GM11168 (cell line): ENCODE measurements at regions not wholly inside any gene's neighbourhood (a gene's known extent, or its start where the extent isn't known, plus 50 kb on each side); places are given as distances from the start of the nearest gene placed in this dataset.
"Not testable (repeated sequence)": the region's sequence is repeated elsewhere in the genome, so short reads cannot be mapped to it uniquely, and the experiment has no call there.

Experiments used
- in situ Hi-C: fragments of 300-500 bp; cut with MboI; formaldehyde crosslinking; loops from one replicate; pipeline ENCODE4 v1.12.0; 2022; ENCODE audit warnings: low sequenced_read_pairs; ENCODE audit not compliant: unreplicated experiment

DNA sequence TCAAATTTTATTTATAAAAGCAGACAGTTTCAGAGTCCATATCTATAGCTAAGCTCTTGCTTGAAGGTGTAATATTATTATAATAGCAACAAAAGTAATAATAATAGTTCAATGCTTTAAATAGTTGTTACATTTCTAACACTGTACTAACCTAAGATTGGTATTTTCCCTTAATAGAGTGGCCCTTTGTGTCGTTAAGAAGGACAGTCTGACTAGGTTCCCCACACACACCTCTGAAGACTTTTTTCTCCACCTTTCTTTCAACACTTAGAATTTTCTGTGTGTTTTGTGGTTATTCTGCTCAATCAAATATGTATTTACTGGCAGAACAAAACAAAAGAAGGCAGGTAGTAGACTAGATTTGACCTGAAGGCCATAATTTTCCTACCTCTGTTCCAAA lies 223.2 kb upstream of the ACO1 start:
- in situ Hi-C loops, result no loop called here

DNA sequence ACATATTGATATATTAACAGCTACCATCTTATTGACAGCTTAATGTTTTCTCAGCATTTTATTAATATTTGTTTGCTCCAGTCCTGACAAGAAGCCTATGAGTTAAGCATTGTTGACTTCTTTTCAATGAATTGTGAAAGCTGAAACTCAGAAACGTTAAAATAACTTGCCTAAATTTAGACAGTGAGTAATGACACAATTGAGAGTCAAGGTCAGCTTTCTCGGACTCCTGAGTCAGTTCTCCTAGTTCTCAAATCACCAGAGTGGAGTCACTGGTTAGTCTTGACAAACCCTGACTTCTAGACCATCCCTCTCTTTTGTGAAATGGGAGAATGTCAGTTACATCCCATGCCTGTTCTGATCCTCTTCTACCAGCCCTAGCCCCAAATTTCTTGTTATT lies 222.7 kb upstream of the ACO1 start:
- in situ Hi-C loops, result no loop called here

DNA sequence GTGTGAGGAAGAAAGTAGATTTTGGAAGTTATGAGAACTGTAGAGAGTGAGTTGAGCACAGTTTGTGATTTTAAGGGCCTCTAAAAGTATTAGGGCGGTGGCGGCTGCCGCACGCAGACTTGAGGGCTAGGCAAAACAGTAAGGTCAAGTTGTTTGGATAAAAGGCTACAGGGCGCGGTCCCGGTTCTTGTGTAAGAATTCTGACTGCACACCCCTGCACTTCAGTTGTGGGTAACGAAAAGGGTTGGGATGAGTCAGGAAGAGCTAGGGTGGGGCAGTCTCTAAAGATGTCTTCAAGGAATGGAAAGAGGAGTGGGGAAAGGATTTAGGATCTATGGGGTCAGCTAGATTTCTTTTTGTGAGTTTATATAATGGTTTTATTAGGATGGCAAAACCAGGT lies 218.1 kb upstream of the ACO1 start:
- in situ Hi-C loops, result not testable (repeated sequence)

DNA sequence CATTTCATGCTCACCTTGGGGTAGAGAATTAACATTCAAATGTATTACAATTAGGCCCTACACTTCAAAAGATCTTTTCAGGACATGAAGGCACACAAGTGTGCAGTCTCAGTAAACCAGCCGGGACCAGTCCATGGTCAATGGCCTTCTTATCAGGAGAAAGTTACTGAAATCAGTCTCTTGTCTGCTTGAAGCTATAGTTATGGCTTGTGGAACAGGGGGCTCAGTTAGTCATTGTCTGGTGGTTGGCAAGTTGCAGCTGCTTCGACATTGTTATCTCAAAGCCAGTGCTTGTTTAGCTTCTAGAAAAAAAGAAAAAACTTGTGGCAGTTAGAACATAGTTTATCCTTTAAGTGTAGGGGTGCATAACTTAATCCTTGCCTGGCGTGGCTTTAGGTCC lies 213.1 kb upstream of the ACO1 start:
- in situ Hi-C loops, result no loop called here

DNA sequence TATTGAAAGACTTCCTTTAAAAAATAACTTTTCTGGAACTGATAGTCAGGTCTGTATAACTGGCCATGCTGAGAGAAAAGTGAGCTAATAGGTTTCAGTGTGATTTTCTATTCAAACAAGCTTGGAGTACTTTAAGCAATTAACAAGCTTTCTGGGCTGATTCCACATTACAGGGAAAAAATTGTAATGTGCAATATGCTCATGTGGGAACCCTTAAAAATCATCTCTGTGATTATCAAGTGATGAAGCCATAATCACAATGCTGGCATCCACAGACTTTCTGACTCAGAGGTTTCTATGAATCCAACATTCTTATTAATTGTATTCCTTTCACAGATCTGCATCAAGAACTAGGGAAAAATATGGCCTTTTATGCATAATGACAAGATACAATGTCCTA lies 212.2 kb upstream of the ACO1 start:
- in situ Hi-C loops, result no loop called here

DNA sequence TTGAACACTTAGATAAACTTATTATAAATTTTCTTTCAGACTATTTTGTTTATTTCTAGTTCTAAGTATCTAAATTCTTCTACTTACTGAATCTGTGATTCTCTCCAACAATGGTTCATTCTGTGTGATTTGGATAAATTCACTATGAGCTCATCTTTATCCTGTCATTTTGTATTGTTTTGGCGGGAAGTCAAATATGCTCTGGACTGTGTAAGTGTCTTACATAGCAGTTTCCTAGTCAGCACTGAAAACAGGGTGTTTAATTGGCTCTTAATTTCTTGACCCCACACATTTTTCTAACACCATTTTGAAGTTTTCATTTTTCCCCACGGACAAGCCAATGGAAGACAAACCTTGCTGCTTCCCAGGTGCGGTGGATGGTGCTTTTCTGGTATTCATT lies 207.0 kb upstream of the ACO1 start:
- in situ Hi-C loops, result no loop called here

DNA sequence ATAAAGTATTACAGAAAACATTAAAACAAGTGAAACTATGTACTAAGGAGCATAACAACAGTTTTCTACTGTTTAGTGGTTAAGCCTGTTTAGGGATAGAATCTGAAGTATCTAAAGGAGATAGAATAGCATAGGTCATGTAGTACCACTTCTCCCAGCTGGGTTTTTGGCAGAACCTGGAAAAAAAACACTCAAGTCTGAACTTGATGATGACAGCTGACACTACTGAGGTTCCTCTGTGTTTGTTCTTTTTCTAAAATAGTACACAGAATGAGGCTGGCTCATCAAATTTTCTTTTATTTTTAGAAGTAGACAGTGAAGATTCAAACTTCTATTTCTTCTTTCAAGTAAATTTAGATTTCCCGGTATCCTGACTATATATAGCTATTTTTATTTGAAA lies 203.8 kb upstream of the ACO1 start:
- in situ Hi-C loops, result no loop called here

DNA sequence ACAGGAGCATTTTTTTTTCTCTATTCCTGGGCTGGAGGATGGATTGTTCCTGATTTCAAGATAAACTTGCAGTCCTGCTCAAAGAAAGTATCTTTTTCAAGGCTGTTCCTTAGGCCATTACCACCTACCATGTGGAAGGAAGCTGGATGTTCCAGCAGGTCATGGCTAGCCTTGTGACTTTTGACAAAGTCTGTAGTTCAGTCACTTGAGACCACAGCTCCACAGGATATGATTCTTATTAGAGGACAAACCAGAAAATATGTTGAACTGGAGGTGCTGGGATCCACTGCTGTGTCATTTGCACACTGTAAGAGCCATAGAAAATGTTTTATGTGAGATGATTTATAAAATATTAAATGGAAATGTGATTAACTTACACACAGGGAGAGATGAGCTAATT lies 184.2 kb upstream of the ACO1 start:
- in situ Hi-C loops, result no loop called here

DNA sequence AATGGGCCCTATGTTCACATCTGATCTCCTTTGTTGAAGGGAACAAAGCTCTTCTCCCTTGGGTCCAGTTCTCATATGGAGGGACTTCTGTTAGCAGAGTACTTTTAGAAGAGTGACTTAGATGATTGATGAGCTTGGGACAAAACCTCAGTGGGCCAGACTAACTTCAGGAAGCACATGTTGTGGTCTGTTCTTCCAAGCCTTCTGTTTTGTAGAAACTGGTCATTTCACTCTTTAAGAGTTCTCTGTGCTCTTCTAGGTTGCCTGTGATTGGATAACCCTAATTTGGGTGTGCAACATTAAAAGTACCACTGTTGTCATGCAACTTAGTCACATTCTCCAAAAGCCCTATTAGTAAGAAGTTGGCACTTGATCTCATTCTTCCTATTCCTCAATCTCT lies 183.5 kb upstream of the ACO1 start:
- in situ Hi-C loops, result no loop called here

DNA sequence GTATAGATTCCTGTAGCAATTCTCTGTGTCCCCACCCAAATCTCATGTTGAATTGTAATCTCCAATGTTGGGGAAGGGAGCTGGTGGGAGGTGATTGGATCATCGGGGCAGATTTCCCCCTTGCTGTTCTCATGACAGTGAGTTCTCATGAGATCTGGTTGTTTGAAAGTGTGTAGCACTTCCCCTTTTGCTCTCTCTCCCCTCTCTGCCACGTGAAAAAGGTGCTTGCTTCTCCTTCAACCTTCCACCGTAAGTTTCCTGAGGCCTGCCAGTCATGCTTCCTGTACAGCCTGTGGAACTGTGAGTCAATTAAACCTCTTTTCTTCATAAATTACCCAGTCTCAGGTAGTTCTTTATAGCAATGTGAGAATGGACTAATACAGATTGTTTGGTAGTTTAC lies 175.3 kb upstream of the ACO1 start:
- in situ Hi-C loops, result not testable (repeated sequence)

DNA sequence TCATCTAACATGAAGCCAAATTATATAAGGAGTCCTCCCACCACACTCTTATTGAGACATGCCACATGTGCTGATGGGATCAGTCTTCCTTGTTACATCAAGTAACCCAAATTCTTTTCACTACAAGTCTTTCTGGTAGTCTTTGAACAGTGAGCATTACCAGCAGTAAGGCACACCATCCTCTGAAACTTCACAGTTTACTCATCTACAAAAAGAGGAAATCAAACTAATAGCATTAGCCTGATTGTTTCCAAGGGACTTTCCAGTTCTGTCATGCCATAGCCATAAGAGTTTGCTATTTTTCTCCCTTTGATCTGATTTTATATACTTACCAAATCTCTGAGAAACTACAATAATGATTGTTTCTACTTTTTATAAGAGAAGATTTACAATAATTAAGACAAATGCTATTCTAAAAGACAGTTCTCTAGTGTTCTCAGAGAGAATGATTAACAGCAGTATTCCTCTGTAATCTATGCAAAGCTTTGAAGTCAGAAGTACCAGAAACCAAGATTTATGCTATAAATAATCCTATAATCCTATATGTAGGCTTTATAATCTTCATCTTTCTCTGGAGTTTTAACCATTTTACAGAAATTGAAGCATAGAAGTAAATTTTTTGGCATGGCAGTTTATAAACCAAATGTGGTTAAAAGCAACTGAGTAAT lies 166.2 kb upstream of the ACO1 start:
- in situ Hi-C loops, result no loop called here

DNA sequence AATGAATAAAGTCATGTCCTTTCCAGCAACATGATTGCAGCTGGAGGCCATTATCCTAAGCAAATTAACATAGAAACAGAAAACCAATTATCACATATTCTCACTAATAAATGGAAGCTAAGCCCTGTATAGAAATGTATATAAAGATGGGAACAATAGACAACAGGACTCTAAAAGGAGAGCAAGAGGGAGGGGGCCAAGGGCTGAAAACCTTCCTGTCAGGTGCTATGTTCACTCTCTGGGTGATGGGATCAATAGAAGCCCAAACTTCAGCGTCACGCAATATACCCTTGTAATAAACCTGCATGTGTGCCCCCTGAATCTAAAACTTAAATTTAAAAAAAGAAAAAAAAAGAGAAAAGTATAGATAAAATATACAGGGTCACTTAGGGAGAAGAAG lies 163.7 kb upstream of the ACO1 start:
- in situ Hi-C loops, result no loop called here

DNA sequence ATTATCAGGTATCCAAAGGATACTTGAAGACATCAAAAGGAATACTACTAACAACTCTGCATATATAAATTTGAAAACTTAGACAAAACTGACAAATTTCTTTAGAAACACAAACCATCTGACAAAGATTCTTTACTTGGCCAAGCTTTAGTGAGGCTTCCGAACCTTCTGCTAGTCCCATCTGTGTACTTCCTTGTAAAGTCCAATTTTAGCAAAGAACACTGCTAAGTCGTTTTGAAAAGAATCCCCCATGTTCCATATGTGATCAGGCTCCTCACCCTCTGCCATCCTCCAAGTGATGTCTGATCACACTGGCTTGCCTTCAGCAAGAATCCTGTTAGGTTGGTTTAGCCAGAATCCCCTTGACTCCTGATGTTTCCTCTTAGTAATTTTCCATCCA lies 150.0 kb upstream of the ACO1 start:
- in situ Hi-C loops, result no loop called here

DNA sequence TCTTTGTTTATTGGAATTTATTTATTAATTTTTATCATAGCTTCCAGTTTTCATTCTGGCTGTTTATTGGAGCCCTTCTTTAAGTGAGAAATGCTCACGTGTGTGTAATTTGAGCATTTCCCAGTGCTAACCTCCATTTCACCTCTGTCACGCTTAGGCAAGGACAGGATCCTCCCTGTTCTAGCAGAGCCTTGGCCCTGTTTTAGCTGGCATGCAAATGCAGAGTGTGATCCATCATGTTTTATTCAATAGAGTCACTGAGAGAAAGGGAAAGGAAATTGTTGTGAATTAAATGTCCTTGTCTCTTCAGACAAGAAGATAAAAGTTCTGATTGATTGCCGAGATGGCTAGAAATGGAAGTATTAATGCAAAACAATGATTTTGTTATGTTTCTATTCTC lies 137.3 kb upstream of the ACO1 start:
- in situ Hi-C loops, result no loop called here

DNA sequence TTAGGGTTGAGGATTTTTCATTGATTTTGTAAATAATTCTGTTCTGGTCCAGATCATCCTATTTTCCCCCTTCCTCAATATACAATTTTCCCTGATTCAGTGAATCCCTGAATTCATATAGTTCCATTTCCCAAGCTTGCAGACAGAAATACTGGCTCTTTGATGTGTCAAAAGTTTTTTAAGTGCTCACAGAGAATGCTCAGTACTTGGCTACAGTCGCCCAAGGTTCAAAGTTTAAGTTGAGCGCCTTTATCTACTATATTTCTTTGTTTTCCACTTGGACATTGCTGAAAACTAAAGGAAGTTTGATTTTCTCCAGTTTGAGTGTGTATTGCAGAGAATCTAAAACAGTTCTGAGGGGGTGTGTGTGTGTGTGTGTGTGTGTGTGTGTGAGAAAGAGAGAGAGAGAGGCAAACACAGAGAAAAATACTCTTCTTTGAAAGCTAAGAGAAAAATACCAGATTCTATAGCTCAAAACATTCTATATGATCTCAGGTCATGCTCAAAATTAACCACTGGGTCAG lies 136.2 kb upstream of the ACO1 start:
- in situ Hi-C loops, result no loop called here

DNA sequence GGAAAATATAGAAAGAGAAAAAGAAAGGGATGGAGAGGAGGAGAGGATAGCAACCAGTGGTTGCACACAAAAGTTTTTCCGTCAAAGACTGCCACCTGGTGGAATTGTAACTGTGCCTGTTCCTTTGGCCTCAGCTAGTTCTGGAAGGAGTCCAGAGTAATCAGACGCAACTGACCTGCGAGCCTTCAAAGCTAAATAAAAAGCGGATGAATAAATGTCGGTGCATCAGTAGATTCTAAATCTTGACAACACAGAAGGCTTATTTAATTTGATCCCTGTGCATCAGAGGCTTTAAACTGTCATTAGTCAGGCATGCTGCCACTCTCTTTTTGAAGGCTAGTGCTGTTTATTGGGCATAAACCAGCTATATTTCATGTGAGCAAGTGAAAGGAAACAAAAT lies 132.9 kb upstream of the ACO1 start:
- in situ Hi-C loops, result no loop called here

DNA sequence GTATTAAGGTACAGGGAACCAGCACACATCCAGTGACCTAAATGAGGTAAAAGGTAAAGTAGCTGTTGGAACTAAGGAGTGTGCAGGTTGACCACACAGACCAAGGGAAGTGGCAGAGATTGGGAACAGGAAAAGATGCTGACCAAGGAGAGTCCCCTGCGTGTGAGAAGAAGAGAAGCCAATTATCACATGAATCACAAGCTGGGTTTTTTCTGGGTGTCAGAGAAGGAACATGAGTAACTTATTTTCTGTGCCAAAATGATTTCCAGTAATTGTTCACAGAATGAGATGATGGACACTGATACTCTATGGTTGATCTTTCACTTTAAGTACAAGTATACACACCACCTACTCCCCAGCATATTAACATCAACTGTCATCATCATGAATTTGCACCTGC lies 130.7 kb upstream of the ACO1 start:
- in situ Hi-C loops, result no loop called here

DNA sequence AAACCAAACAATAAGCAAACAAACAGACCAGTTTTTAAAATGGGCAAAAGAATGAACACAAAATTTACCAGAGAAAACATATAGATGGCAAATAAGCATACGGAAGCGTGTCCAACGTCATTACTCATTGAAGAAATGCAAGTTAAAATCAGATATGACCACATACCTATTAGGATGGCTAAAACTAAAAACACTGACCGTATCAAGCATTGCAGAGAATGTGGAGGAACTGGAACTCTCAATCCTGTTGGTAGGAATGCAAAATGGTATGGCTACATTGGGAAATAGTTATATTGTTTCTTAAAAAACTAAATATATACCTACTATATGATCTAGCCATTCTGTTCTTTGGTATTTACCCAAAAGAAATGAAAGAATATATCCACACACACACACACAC lies 129.4 kb upstream of the ACO1 start:
- in situ Hi-C loops, result no loop called here

DNA sequence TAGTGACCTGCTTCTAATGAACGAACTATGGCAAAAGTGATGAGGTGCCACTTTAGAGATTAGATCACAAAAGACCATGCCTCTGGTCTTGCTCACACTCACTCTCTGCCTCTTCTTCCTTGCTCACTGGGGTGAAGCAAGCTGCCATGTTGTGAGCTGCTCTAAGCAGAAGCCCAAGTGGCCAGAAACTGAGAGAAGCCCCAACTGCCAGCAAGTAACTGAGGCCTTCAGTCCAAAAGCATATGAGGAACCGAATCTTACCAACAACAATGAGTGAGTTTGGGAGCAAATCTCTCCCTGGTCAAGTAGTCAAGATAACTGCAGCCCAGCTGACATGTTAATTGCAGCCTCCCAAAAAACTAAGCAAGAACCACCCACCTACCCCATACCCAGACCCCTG lies 126.0 kb upstream of the ACO1 start:
- in situ Hi-C loops, result no loop called here

DNA sequence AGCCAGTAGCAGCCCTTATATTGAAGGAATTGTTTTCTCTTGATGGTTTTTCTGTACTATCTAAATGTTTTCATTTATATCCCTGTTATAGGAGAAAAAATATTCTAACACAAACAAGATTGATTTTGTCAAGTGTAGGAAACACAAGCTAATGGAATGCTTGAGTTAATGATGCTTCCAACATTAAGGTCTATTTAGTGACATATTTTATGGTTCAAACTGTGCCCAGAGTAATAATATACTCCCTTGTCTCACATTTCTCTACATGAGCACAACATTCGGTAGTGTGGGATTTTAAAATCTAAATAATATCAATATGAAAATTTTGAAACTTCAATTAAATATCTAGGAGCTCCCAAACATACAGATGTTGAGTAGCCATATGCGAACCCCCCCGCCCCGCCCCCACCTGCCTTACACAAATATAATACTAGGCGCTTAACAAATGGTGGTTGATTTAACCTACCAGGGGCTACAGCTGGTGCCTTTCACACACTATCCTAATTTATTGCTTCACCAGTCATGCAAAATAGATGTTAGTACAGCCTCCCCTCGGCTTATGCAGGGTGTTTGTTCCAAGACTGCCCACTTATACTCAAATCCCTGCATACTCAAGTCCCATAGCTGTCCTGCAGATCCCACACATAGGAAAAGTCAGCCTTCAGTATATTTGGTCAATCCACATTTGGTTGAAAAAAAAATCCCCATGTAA lies 124.1 kb upstream of the ACO1 start:
- in situ Hi-C loops, result no loop called here

DNA sequence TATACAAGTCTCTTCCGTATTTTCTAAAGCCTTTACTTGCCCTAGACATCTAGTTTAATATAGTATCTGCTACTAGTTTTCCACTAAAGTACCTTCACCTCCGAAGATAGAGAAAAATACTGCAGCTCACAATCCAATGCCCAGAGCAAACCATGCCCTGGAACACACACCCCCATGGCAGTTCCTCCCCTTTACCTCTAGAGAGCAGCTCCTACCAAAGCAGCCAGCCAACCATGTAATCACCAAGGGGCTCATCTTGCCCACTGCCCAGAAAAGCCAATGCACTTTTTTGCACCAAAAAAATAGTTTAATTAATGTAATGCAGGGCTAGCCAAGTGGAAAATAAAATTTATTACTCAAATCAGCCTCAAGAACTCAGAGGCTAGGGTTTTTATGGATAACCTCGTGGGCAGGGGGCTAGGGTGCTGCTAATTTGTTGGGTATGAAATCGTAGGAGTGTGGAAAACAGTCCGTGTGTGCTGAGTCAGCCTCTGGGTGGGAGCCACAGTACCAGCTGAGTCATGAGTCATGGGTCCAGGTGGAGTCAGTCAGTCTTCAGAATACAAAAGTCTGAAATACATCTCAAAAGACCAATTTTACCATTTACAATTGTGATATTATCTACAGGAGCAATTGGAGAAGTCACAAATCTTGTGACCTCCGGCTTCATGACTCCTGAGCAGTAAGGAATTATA lies 120.1 kb upstream of the ACO1 start:
- in situ Hi-C loops, result no loop called here

DNA sequence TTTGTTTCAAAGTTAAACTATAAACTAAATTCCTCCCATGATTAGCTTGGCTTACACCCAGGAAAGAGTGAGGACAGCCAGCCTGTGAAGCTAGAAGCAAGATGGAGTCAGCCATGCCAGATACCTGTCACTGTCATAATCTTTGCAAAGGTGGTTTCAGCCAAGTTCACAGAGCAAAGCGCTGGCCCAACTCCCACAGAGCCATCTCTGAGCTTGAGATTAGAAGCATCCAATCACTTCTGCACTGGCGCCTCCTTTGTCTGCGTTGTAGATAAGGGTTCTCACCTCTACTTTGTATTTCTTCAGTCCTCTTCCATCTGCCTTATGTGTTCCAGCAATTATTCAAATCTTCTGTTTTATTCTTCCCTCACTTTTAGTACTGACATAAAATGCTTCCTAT lies 119.4 kb upstream of the ACO1 start:
- in situ Hi-C loops, result no loop called here
